ENCODE measurements at regions not wholly inside any gene's neighbourhood (a gene's known extent, or its start where the extent isn't known, plus 50 kb on each side); places are given as distances from the start of the nearest gene placed in this dataset.

DNA sequence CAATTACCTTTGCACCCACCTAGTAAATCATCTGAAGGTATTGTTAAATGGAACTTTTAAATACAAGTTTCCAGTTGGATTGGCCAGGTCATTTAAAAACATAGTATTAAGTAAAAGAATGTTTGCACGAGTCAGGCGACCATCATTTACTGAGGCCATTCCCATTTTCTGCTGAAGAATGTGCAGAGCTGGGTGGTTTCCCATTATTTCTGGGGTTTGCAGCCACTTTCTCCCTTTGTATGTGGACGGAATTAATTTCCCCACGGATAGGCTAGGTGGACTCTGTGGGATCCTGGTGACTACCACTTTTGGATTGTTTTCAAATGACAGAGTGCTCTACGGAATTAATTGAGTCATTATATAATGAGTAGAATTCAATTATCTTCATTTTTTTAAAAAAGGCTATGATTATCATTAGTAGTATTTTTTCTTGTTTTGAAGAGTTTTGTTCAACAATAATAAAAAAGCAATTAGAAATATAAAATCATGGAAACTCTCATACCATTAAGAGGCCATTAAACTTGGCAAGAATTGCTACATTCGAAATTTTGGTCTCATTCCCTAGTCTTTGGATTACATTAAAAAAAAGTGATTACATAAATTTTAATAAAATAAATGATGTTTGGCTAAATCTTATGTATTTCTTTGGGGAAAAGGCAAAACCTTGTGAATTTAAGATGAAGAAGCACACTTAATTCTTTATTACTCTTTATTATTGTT lies 120.4 kb upstream of the FZD8 start:
- no peak overlapping the region for H3K4me2 ChIP-seq (ENCODE audit: control insufficient read depth, insufficient read depth)
- H3K9ac ChIP-seq (ENCODE audit: control insufficient read depth, insufficient read depth, low read length): no peak overlapping the region
- POLR2A ChIA-PET: no interaction called here
- no peak for FAIRE-seq
- in situ Hi-C loops (cut with MboI): no loop called here
- H3K79me2 ChIP-seq (ENCODE audit: control insufficient read depth, insufficient read depth, low read length): no peaks in the 10 kb centered on the region
- 12% methylated on average over 6 of the region's 6 CpGs for WGBS (ENCODE audit: insufficient coverage, insufficient replicate concordance, low lambda C conversion rate, missing lambda C conversion rate)
- no peak for ATAC-seq
- RAD21 ChIA-PET (ENCODE audit: unreplicated experiment): no interaction called here
- BruUV-seq (replicated peaks): no TSS peak
- no peaks in the 10 kb centered on the region for H3K27me3 ChIP-seq (replicated peaks in 1 of 2; ENCODE audit: control insufficient read depth in 2 of 2, insufficient read depth in 2 of 2, low read length in 1 of 2)
- no peak overlapping the region for H3K27ac ChIP-seq (ENCODE audit: control insufficient read depth, insufficient read depth)
- no peaks in the 10 kb centered on the region for H3K36me3 ChIP-seq (ENCODE audit: control insufficient read depth in 2 of 2, insufficient read depth in 2 of 2, low read length in 1 of 2)
- CTCF ChIA-PET: no interaction called here
- TF ChIP-seq, protein P1, sequence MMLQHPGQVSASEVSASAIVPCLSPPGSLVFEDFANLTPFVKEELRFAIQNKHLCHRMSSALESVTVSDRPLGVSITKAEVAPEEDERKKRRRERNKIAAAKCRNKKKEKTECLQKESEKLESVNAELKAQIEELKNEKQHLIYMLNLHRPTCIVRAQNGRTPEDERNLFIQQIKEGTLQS (IDR thresholded peaks at IDR 0.05; ENCODE audit: borderline replicate concordance, extremely low read depth, low read depth, low read length): no peak
- TF ChIP-seq SPI1 (IDR thresholded peaks at IDR 0.05; ENCODE audit: borderline replicate concordance, insufficient read depth, low read depth, low read length): no peak
- TF ChIP-seq, protein P2, sequence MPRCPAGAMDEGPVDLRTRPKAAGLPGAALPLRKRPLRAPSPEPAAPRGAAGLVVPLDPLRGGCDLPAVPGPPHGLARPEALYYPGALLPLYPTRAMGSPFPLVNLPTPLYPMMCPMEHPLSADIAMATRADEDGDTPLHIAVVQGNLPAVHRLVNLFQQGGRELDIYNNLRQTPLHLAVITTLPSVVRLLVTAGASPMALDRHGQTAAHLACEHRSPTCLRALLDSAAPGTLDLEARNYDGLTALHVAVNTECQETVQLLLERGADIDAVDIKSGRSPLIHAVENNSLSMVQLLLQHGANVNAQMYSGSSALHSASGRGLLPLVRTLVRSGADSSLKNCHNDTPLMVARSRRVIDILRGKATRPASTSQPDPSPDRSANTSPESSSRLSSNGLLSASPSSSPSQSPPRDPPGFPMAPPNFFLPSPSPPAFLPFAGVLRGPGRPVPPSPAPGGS (IDR thresholded peaks at IDR 0.05; ENCODE audit: borderline replicate concordance, insufficient read depth, low read depth, low read length, poor library complexity, severe bottlenecking): no peak
- no peak for TF ChIP-seq HDAC2 (IDR thresholded peaks at IDR 0.05)
- TF ChIP-seq, protein P3, sequence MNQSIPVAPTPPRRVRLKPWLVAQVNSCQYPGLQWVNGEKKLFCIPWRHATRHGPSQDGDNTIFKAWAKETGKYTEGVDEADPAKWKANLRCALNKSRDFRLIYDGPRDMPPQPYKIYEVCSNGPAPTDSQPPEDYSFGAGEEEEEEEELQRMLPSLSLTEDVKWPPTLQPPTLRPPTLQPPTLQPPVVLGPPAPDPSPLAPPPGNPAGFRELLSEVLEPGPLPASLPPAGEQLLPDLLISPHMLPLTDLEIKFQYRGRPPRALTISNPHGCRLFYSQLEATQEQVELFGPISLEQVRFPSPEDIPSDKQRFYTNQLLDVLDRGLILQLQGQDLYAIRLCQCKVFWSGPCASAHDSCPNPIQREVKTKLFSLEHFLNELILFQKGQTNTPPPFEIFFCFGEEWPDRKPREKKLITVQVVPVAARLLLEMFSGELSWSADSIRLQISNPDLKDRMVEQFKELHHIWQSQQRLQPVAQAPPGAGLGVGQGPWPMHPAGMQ (IDR thresholded peaks at IDR 0.05; ENCODE audit: borderline replicate concordance): no peak
- no peak for TF ChIP-seq HDGF (IDR thresholded peaks at IDR 0.05)
- H4K20me1 ChIP-seq (ENCODE audit: control insufficient read depth, insufficient read depth): no peaks in the 10 kb centered on the region
- intact Hi-C loops (cut with micrococcal nuclease; ENCODE audit: unreplicated experiment): no loop called here
- no peak overlapping the region for H2AFZ ChIP-seq (ENCODE audit: control insufficient read depth, low read depth, low read length)
- no peaks in the 10 kb centered on the region; the same call in 2 of the 3 replicates for H3K9me3 ChIP-seq (replicated peaks; ENCODE audit: control insufficient read depth, insufficient read depth, low read length)
- H3K4me3 ChIP-seq: no peak overlapping the region
- H3K4me1 ChIP-seq (ENCODE audit: control insufficient read depth, insufficient read depth, low read length): no peaks in the 10 kb centered on the region
- SMC1A ChIA-PET (ENCODE audit: uncharacterized antibody, unreplicated experiment): no interaction called here
- no peak for DNase-seq (ENCODE audit: low read depth, low spot score)
